ENCODE measurements at regions not wholly inside any gene's neighbourhood (a gene's known extent, or its start where the extent isn't known, plus 50 kb on each side); places are given as distances from the start of the nearest gene placed in this dataset.

DNA sequence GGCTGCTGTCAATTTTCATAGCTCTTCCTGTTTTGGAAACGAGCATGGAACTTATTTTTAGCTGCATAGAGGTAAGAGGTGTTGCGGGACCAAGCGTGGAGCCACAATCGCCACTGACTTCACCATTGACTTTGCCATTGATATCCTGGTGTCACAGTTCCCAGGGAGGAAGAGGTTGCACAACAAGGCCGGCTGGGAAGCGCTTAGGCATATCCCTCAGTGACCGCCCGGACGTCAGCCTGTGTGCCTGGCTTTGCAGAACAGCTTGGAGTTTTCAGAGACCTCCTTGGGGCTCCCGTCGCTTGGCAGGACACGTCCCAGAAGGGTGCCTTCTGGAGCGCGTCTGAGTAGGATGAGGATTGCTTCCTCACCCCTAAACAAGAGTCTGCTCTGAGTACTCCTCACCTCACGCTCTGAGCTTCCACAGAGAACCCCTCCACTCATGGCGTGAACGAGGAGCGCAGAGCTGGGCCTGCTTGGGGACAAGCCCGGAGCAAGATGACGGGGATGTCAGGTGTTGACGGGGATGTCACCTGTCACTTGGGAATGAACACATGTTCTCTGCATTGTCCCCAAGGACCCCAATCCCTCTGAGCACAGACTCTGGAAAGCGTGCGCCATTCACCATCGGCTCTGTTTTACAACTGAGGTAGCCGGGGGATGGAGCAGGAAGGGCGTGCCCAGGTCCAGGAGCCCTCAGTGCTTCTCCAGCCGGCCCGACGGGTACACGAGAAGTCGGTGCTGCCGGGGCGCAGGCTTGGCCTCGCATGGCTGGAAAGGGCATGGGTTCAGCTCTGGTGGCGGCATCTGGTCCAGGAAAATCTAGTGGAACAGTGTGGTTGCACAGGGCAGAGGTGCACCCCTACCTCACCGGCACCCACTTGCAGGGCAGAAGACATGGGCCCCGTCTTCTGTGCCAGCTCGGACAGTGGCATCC, 192.3 kb upstream of the SHH start:
- TF ChIP-seq, protein P1, sequence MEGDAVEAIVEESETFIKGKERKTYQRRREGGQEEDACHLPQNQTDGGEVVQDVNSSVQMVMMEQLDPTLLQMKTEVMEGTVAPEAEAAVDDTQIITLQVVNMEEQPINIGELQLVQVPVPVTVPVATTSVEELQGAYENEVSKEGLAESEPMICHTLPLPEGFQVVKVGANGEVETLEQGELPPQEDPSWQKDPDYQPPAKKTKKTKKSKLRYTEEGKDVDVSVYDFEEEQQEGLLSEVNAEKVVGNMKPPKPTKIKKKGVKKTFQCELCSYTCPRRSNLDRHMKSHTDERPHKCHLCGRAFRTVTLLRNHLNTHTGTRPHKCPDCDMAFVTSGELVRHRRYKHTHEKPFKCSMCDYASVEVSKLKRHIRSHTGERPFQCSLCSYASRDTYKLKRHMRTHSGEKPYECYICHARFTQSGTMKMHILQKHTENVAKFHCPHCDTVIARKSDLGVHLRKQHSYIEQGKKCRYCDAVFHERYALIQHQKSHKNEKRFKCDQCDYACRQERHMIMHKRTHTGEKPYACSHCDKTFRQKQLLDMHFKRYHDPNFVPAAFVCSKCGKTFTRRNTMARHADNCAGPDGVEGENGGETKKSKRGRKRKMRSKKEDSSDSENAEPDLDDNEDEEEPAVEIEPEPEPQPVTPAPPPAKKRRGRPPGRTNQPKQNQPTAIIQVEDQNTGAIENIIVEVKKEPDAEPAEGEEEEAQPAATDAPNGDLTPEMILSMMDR (conservative IDR thresholded peaks at IDR 0.05): no peak
- TF ChIP-seq ZFX (IDR thresholded peaks at IDR 0.05): no peak

All from C4-2B (cell line).